ENCODE measurements at regions not wholly inside any gene's neighbourhood (a gene's known extent, or its start where the extent isn't known, plus 50 kb on each side); places are given as distances from the start of the nearest gene placed in this dataset.

DNA sequence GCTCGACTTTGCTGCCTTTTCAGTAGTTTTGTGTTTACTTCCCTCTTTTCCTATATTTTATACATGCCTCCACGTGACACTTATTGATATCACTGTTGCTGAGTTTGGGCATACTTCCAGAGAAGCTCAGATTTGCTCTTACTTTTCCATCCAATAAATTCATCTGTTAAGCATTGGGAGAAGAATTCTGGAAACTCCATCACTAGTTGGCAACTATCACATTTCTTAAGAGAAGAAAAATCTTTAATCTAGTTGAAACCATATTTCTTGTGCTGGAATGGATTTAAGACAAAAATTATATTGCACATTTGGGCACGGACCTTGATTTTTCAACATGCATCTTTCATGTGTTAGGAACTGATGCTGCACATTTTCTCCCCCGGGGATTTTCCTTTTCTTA, 52.6 kb upstream of the CPO start:
- no peaks in the 10 kb centered on the region for H3K4me1 ChIP-seq (ENCODE audit: control insufficient read depth, extremely low read depth, insufficient read depth, low read length)
- TF ChIP-seq, protein P1, sequence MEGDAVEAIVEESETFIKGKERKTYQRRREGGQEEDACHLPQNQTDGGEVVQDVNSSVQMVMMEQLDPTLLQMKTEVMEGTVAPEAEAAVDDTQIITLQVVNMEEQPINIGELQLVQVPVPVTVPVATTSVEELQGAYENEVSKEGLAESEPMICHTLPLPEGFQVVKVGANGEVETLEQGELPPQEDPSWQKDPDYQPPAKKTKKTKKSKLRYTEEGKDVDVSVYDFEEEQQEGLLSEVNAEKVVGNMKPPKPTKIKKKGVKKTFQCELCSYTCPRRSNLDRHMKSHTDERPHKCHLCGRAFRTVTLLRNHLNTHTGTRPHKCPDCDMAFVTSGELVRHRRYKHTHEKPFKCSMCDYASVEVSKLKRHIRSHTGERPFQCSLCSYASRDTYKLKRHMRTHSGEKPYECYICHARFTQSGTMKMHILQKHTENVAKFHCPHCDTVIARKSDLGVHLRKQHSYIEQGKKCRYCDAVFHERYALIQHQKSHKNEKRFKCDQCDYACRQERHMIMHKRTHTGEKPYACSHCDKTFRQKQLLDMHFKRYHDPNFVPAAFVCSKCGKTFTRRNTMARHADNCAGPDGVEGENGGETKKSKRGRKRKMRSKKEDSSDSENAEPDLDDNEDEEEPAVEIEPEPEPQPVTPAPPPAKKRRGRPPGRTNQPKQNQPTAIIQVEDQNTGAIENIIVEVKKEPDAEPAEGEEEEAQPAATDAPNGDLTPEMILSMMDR (conservative IDR thresholded peaks at IDR 0.05 in 1 of 2, IDR thresholded peaks at IDR 0.05 in 1 of 2; ENCODE audit: low read depth in 1 of 2, low read length in 2 of 2) = no peak
- no peak for TF ChIP-seq EZH2 (IDR thresholded peaks at IDR 0.05; ENCODE audit: low read length, missing control alignments)

DNA sequence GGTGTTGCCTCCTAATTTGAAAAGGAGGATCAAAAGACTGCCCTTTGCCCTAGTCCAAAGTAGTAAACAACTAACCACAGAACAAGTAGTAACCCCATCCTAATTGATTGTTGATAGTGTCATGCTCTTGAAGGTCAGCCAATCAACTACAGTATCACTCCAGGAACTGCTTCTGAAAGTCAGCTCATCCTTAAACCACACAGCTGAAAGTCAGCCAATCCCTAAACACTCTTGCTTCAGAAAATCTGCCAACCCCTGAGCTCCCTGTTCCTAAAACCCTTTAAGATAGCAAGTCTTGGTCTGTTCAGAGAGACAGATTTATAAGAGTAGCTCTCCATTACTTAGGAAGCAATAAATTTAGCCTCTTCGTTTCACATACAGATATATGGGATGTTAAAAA, 51.6 kb upstream of the CPO start:
- H3K9me3 ChIP-seq (ENCODE audit: control insufficient read depth, insufficient read depth, low read depth, low read length) = no peaks in the 10 kb centered on the region
- no peak overlapping the region for H3K4me2 ChIP-seq (ENCODE audit: extremely low read depth, insufficient read depth, low read length)
- no peak for DNase-seq (ENCODE audit: low read depth in 2 of 2)

More for the DNA sequence above, 52.6 kb upstream of the CPO start:
- Histone ChIP-seq H3K36me3 (ENCODE audit: control insufficient read depth, insufficient read depth, low read length) (no peaks in the 10 kb centered on the region), H4K20me1 (ENCODE audit: control insufficient read depth, extremely low read depth, insufficient read depth, low read length) (no peaks in the 10 kb centered on the region), H3K9ac (ENCODE audit: insufficient read depth, low read length) (no peak overlapping the region), H3K79me2 (ENCODE audit: control insufficient read depth, insufficient read depth, low read length) (no peaks in the 10 kb centered on the region), H3K9me3 (ENCODE audit: control insufficient read depth, insufficient read depth, low read depth, low read length) (no peaks in the 10 kb centered on the region), H3K4me2 (ENCODE audit: extremely low read depth, insufficient read depth, low read length) (no peak overlapping the region), H3K27ac (ENCODE audit: insufficient read depth, low read length) (no peak overlapping the region), H3K27me3 (ENCODE audit: control insufficient read depth, insufficient read depth, low read length) (no peaks in the 10 kb centered on the region), H2AFZ (ENCODE audit: low read length) (no peak overlapping the region), H3K4me3 (replicated peaks in 1 of 4; ENCODE audit: control extremely low read depth in 1 of 4, insufficient read depth in 1 of 4, low read depth in 3 of 4, low read length in 4 of 4) (no peak overlapping the region)
- DNase-seq (ENCODE audit: low read depth in 2 of 2) = no peak

More for the DNA sequence above, 51.6 kb upstream of the CPO start:
- H4K20me1 ChIP-seq (ENCODE audit: control insufficient read depth, extremely low read depth, insufficient read depth, low read length) = no peaks in the 10 kb centered on the region
- no peaks in the 10 kb centered on the region for H3K4me1 ChIP-seq (ENCODE audit: control insufficient read depth, extremely low read depth, insufficient read depth, low read length)
- no peaks in the 10 kb centered on the region for H3K36me3 ChIP-seq (ENCODE audit: control insufficient read depth, insufficient read depth, low read length)
- H2AFZ ChIP-seq (ENCODE audit: low read length) = no peak overlapping the region
- TF ChIP-seq, protein P1 (conservative IDR thresholded peaks at IDR 0.05 in 1 of 2, IDR thresholded peaks at IDR 0.05 in 1 of 2; ENCODE audit: low read depth in 1 of 2, low read length in 2 of 2) = no peak
- TF ChIP-seq EZH2 (IDR thresholded peaks at IDR 0.05; ENCODE audit: low read length, missing control alignments) = no peak
- H3K4me3 ChIP-seq (replicated peaks in 1 of 4; ENCODE audit: control extremely low read depth in 1 of 4, insufficient read depth in 1 of 4, low read depth in 3 of 4, low read length in 4 of 4) = no peak overlapping the region
- H3K27me3 ChIP-seq (ENCODE audit: control insufficient read depth, insufficient read depth, low read length) = no peaks in the 10 kb centered on the region
- no peak overlapping the region for H3K9ac ChIP-seq (ENCODE audit: insufficient read depth, low read length)
- H3K27ac ChIP-seq (ENCODE audit: insufficient read depth, low read length) = no peak overlapping the region
- no peaks in the 10 kb centered on the region for H3K79me2 ChIP-seq (ENCODE audit: control insufficient read depth, insufficient read depth, low read length)
